Endothelial cell of hepatic sinusoid (primary cell): ENCODE measurements at regions not wholly inside any gene's neighbourhood (a gene's known extent, or its start where the extent isn't known, plus 50 kb on each side); places are given as distances from the start of the nearest gene placed in this dataset.
"Not testable (repeated sequence)": the region's sequence is repeated elsewhere in the genome, so short reads cannot be mapped to it uniquely, and the experiment has no call there.

Experiments used
- in situ Hi-C: cut with HindIII; loops from 2 replicates; pipeline ENCODE4 v1.10.0; 2017; ENCODE audit warnings: low sequenced_read_pairs

- in situ Hi-C loops = no loop called here
Measured at GRCh38 chr1:223041481-223041880, 101.6 kb downstream of the TLR5 start.

- in situ Hi-C loops = no loop called here
Measured at GRCh38 chr1:223045164-223045957, 97.7 kb downstream of the TLR5 start.

DNA sequence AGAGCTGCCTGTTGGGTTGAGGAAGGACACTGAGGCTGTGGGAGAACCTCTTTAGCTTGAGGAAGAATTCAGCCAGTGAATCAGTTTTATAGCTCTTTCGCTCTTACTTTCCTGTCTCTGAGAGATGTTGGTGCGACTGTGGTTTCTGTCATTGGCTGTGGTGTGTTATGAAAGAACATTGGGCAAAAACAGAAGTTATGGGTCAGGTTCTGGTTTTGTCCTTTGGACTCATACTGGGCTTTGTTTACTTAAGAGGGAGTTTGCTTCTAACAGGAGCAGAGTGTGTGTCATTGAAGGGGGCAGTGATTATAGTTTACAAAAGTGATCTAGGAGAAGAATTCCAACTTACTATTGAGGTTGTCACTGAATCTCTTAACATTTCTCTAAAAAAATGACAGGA lies 97.0 kb downstream of the TLR5 start:
- in situ Hi-C loops = no loop called here

DNA sequence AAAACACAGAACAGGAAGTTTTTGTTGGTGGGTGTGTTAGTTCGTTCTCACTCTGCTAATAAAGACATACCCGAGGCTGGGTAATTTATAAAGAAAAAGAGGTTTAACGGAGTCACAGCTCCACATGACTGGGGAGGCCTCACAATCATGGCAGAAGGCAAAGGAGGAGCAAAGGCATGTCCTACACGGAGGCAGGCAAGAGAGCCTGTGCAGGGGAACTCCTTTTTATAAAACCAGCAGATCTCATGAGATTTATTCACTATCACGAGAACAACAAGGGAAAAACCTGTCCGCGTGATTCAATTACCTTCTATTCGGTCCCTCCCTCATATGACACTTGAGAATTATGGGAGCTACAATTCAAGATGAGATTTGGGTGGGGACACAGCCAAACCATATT lies 96.6 kb downstream of the TLR5 start:
- in situ Hi-C loops = not testable (repeated sequence)

DNA sequence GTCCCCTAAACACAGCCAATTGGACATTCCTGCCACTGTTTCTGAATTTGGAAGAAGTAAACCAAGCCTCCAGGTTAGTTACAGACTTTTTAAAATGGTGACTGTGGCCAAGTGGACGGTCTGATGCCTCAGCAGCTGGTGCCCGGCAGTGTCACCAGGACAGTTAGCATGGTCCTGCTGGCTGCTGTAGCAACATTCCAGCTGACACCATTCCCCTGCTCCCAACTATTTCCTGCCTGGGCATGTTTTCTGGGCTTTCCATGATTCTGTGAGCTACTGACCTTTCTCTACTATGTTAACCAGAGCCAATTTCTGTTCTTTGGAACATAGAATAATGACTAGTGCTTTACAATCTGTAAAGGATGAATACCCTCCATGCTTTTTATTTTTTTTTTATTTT lies 95.0 kb downstream of the TLR5 start:
- in situ Hi-C loops = no loop called here

DNA sequence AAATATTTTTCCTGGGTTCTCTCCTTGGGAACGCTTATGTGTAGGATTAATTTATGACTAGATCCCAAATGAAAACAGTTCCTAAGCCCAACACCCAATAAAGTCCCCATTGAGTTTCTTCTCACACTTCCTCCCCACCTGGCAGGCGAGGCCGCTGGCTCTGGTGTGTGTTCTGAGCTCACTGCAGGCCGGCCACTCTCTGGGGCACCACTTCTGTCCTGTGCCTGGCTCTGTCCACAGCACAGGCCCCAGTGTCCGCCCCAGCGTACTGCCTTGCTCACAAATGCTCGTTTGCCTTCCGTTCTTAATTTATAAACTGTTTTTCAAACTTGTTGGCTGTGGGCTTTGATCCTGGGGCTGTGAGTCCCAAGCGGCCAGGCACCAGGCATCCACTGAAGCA lies 90.6 kb downstream of the TLR5 start:
- in situ Hi-C loops = no loop called here

GRCh38 chr1:223052931-223053330 lies 90.1 kb downstream of the TLR5 start:
- in situ Hi-C loops = no loop called here

DNA sequence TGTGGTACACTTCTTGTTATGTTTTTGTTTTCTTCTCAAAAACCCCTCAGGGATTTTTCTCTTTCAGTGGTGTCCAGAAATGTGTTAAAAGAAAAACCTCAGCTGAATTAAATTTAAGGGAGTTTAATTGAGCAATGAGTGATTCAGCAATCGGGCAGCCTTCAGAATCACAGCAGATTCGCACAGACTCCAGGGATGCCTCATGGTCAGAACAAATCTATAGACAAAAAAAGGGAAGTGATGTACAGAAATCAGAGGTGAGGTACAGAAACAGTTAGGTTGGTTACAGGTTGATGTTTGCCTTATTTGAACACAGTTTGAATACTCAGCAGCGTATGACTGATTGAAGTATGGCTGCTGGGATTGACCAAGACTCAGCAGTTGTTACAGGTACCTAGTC lies 86.2 kb downstream of the TLR5 start:
- in situ Hi-C loops = no loop called here

DNA sequence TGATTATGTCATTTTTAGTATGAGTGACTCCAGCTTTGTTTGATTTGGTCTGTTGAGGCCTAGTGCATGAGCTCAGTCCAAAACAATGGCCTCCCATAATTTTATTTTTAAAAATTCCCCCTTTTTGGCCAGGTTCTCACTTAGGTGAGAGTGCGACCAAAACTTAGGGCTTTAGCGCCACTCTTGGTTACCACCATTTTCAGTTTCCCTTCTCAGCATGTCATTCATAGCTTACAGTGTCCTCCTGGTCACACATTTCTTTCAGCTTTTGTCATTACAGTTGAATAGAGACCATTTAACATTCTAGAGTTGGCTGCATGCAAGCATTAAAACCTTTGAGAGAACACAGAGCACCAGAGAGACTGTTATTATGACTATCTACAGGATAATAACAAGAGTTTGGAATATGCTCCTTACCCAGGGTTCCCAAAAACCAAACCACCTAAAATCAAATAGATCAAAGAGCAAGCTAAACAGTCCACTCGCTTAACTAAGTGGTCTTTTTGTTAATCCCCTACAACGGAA lies 85.4 kb downstream of the TLR5 start:
- in situ Hi-C loops = no loop called here
